ENCODE measurements at regions not wholly inside any gene's neighbourhood (a gene's known extent, or its start where the extent isn't known, plus 50 kb on each side); places are given as distances from the start of the nearest gene placed in this dataset.

GRCh38 chr11:127670374-127671119, 670.0 kb upstream of the KIRREL3 start:
- no peaks in the 10 kb centered on the region for H3K4me1 ChIP-seq
- TF ChIP-seq CTCF (IDR thresholded peaks at IDR 0.05) = no peak
- no peak for TF ChIP-seq POLR2A (IDR thresholded peaks at IDR 0.05)
- TF ChIP-seq EP300 (IDR thresholded peaks at IDR 0.05) = no peak
- TF ChIP-seq POLR2AphosphoS5 (IDR thresholded peaks at IDR 0.05) = no peak
- H3K27ac ChIP-seq = no peak overlapping the region
- no peak for DNase-seq (ENCODE audit: low spot score in 2 of 2)
- H3K4me3 ChIP-seq = no peak overlapping the region
- H3K27me3 ChIP-seq = no peaks in the 10 kb centered on the region
- H3K9me3 ChIP-seq = no peaks in the 10 kb centered on the region
- 46% methylated on average over 10 of the region's 10 CpGs for WGBS
- H3K36me3 ChIP-seq = no peaks in the 10 kb centered on the region

DNA sequence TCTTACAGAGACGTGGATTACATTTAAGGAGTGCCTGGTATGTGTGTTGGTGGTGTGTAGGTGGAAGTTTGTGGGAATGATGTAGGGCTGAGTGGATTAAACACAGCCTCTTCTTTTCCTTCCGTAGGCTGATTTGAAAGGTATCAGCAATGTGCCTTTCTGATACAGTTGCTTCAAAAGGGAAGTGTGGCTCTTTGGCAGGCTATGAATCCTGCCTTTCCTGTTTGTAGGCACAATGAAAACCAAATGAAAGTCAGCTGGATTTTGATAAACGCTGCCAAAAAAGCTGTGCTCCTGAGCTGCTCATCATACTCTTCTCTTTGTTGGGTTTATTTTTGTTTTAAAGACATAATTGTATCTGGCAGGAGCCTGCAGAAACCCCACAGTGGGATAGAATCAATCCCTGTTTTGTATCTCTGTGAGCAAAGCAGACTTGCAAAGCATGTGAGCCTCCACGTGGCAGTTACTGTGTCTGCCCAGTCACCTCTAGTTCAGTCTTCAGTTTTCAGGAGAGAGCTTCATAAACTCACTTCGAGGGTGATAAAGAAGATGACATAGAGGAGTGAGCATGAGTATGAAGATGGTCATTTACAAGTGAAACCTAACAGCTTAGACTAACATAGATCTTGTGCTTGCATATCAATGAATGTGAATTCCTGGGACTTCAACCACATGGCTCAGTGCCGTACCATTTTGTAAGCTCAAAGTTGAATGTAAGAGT, 655.7 kb upstream of the KIRREL3 start:
- Histone ChIP-seq H3K27ac (no peak overlapping the region), H3K9me3 (no peaks in the 10 kb centered on the region), H3K4me3 (no peak overlapping the region), H3K36me3 (no peaks in the 10 kb centered on the region), H3K27me3 (no peaks in the 10 kb centered on the region), H3K4me1 (no peaks in the 10 kb centered on the region)
- no peak for DNase-seq (ENCODE audit: low spot score in 2 of 2)
- WGBS = 28% methylated on average over 6 of the region's 6 CpGs
- TF ChIP-seq POLR2AphosphoS5 (IDR thresholded peaks at IDR 0.05) = no peak
- no peak for TF ChIP-seq EP300 (IDR thresholded peaks at IDR 0.05)
- no peak for TF ChIP-seq POLR2A (IDR thresholded peaks at IDR 0.05)
- no peak for TF ChIP-seq CTCF (IDR thresholded peaks at IDR 0.05)

- DNase-seq (ENCODE audit: low spot score in 2 of 2) = no peak
- Histone ChIP-seq H3K4me1 (no peaks in the 10 kb centered on the region), H3K27ac (no peak overlapping the region), H3K9me3 (no peaks in the 10 kb centered on the region), H3K36me3 (no peaks in the 10 kb centered on the region), H3K27me3 (no peaks in the 10 kb centered on the region), H3K4me3 (no peak overlapping the region)
- 83% methylated on average over 4 of the region's 4 CpGs for WGBS
- TF ChIP-seq POLR2AphosphoS5 (IDR thresholded peaks at IDR 0.05) (no peak), CTCF (IDR thresholded peaks at IDR 0.05) (no peak), EP300 (IDR thresholded peaks at IDR 0.05) (no peak), POLR2A (IDR thresholded peaks at IDR 0.05) (no peak)
Observed at GRCh38 chr11:127653076-127653475, 652.5 kb upstream of the KIRREL3 start.

DNA sequence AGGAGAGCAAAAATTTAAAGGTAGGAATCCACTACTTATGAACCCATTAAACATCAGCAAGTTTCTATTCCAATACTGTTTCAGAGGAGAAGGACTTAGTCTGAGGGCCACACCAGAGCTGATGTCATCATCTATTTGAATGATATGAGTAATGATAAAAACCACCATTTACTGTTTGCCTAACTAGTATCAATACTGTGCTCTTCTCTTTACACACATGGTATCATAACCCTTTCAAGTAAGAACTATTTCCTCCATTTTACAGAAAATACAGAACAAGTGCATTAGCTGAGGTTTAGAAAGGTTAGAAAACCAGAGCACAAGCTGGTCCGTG, 651.3 kb upstream of the KIRREL3 start:
- TF ChIP-seq POLR2AphosphoS5 (IDR thresholded peaks at IDR 0.05) (no peak), CTCF (IDR thresholded peaks at IDR 0.05) (no peak), POLR2A (IDR thresholded peaks at IDR 0.05) (no peak), EP300 (IDR thresholded peaks at IDR 0.05) (no peak)
- Histone ChIP-seq H3K27me3 (no peaks in the 10 kb centered on the region), H3K4me1 (no peaks in the 10 kb centered on the region), H3K9me3 (peaks cover 2% of the 10 kb centered on the region), H3K4me3 (no peak overlapping the region), H3K36me3 (no peaks in the 10 kb centered on the region), H3K27ac (no peak overlapping the region)
- DNase-seq (ENCODE audit: low spot score in 2 of 2) = no peak
- 96% methylated on average over 1 of the region's 1 CpG for WGBS

DNA sequence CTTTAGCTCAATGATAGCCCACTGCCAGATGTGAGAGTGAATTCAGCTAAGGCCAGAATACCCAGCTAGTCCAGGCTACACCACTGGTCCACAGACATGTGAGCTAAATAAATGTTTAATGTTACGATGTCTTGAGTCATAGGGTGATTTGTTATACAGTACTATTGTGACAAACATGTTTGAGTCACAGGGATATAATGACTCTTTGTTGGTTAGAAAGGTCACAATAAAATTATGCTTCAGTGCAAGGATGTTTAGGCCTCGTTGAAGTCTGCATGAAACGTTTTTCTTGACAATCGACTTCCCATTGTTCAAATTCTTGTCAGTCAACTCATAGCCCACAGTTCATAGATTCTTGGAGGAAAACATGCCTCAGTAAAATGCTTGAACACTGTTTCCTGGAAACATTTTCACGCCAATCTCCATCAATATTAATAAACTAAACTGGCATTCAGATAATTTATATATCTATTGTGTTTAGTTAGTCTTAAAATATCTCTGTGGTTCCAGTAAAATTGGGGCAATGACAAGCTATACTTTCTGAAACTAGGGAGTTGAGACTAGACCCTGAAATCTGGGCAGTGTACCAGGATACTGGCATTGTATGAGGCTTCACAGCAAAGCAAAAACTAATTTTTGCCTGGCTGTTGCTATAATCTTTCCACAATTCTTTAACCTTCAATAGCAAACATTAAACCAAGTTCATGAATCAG, 650.8 kb upstream of the KIRREL3 start:
- H3K4me1 ChIP-seq = no peaks in the 10 kb centered on the region
- DNase-seq (ENCODE audit: low spot score in 2 of 2) = no peak
- TF ChIP-seq POLR2A (IDR thresholded peaks at IDR 0.05) (no peak), POLR2AphosphoS5 (IDR thresholded peaks at IDR 0.05) (no peak), CTCF (IDR thresholded peaks at IDR 0.05) (no peak), EP300 (IDR thresholded peaks at IDR 0.05) (no peak)
- peaks cover 4% of the 10 kb centered on the region for H3K9me3 ChIP-seq
- 55% methylated on average over 5 of the region's 5 CpGs for WGBS
- H3K4me3 ChIP-seq = no peak overlapping the region
- H3K27ac ChIP-seq = no peak overlapping the region
- H3K36me3 ChIP-seq = no peaks in the 10 kb centered on the region
- H3K27me3 ChIP-seq = no peaks in the 10 kb centered on the region

Data from suprapubic skin (tissue), 4 donors.